Neural progenitor cell (in vitro differentiated cells): ENCODE measurements at regions not wholly inside any gene's neighbourhood (a gene's known extent, or its start where the extent isn't known, plus 50 kb on each side); places are given as distances from the start of the nearest gene placed in this dataset.

Source experiments
- DNase-seq: peaks from one replicate; pipeline ENCODE4 v3.0.0-alpha.2; 2016; ENCODE audit warnings: low spot score
- H2AFZ ChIP-seq: fragments of 200-600 bp; sonication (generic); replicated peaks from 2 replicates; pipeline ENCODE4 v1.6.1; 2016; ENCODE audit warnings: antibody characterized with exemption
- H3F3A ChIP-seq: fragments of 200-600 bp; sonication (generic); 2 replicates; pipeline ENCODE4 v1.6.1; 2016; ENCODE audit warnings: antibody characterized with exemption, low read depth
- H3K27ac ChIP-seq: fragments of 200-600 bp; sonication (generic); 2 replicates; pipeline ENCODE4 v1.5.1; 2016; ENCODE audit warnings: mild to moderate bottlenecking
- H3K27me3 ChIP-seq: fragments of 200-600 bp; sonication (generic); 2 replicates; pipeline ENCODE4 v1.6.1; 2016; ENCODE audit warnings: mild to moderate bottlenecking, moderate library complexity
- H3K36me3 ChIP-seq: fragments of 200-600 bp; sonication (generic); 2 replicates; pipeline ENCODE4 v1.5.1; 2016
- H3K4me1 ChIP-seq: fragments of 200-600 bp; sonication (generic); 2 replicates; pipeline ENCODE4 v1.6.1; 2016; ENCODE audit warnings: mixed run types
- H3K4me2 ChIP-seq: fragments of 200-600 bp; sonication (generic); 2 replicates; pipeline ENCODE4 v1.6.1; 2016
- H3K4me3 ChIP-seq: fragments of 200-600 bp; sonication (generic); 2 replicates; pipeline ENCODE4 v1.5.1; 2016
- H3K79me2 ChIP-seq: fragments of 200-600 bp; sonication (generic); 2 replicates; pipeline ENCODE4 v1.6.1; 2016; ENCODE audit warnings: low read depth
- H3K9ac ChIP-seq: fragments of 200-600 bp; sonication (generic); 2 replicates; pipeline ENCODE4 v1.6.1; 2016
- H3K9me3 ChIP-seq: fragments of 200-600 bp; sonication (generic); 2 replicates; pipeline ENCODE4 v1.5.1; 2016; ENCODE audit warnings: low read depth
- H4K20me1 ChIP-seq: fragments of 200-600 bp; sonication (generic); 2 replicates; pipeline ENCODE4 v1.6.1; 2016; ENCODE audit warnings: low read depth
- H3K27ac Mint-ChIP-seq: 3 replicates; pipeline ENCODE4 v1.8.0; 2021; ENCODE audit warnings: mixed read lengths
- H3K27me3 Mint-ChIP-seq: 2 replicates; pipeline ENCODE4 v1.8.0; 2022; ENCODE audit warnings: low read depth, mild to moderate bottlenecking, inconsistent platforms, moderate library complexity, mixed read lengths; ENCODE audit not compliant: insufficient read depth
- H3K36me3 Mint-ChIP-seq: 3 replicates; pipeline ENCODE4 v1.8.0; 2021; ENCODE audit warnings: mixed read lengths
- H3K4me1 Mint-ChIP-seq: 3 replicates; pipeline ENCODE4 v1.8.0; 2021; ENCODE audit warnings: mixed read lengths
- H3K4me3 Mint-ChIP-seq: 3 replicates; pipeline ENCODE4 v1.8.0; 2021; ENCODE audit warnings: mild to moderate bottlenecking, moderate library complexity, mixed read lengths
- H3K9me3 Mint-ChIP-seq: 3 replicates; pipeline ENCODE4 v1.8.0; 2020; ENCODE audit warnings: mixed read lengths
- EZH2 ChIP-seq: fragments of 200-600 bp; sonication (generic); IDR thresholded peaks from 2 replicates; pipeline ENCODE4 v1.6.1; 2017; ENCODE audit warnings: antibody characterized with exemption, mild to moderate bottlenecking, moderate library complexity
- EZH2phosphoT487 ChIP-seq: fragments of 200-600 bp; sonication (generic); IDR thresholded peaks from 2 replicates; pipeline ENCODE4 v1.6.1; 2017; ENCODE audit warnings: antibody characterized with exemption
- TF ChIP-seq, protein P1 (sequence below): fragments of 200-600 bp; sonication (generic); IDR thresholded peaks from 2 replicates; pipeline ENCODE4 v1.5.1; 2017; ENCODE audit warnings: antibody characterized with exemption, mild to moderate bottlenecking

DNA sequence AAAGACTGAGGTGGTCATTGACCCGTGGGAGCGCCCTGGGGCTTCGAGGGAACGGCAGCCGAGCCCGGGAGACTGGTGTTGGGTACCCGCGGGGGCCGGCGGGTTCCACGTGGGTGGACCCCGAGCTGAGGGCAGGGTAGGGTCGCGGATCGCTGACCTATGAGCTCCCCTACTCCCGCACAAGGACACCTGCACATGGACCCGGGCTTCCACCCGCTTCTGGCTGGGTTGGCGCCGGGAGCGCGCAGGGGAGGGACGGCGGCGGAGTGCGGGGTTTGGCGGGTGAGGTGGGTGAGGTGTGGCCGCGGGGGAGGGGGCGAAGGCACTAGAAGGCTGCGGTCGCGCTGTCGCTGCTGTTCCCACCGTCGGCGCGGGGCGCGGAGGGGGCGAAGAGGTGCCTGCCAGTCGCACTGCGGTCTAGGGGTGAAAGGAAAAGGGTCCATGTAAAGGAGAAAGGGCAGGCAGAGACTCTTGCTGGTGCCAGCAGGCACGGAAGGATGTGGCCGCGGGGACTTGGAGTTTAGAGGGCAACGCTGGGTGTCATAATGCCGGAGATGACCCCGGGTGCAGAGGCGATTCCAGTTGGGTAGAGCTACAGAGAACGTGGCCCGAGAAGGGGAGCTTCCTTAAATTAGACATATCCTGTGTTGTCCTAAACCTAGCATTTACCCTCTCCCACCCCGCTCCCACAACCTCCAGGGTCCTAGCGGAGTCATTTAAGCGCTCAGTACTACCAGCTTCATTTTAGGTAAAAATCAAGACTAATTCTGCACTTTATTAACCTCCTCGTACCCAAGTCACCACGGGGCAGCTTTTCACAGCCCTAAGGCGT is 245.9 kb upstream of the TOPAZ1 start:
- Mint-ChIP-seq H3K4me1 (peaks cover 38% of the 10 kb centered on the region), H3K36me3 (no peaks in the 10 kb centered on the region), H3K27ac (no peak overlapping the region), H3K4me3 (peak overlapping the region; percentile 88), H3K27me3 (peaks cover 71% of the 10 kb centered on the region), H3K9me3 (peaks cover 29% of the 10 kb centered on the region)
- Histone ChIP-seq H3K36me3 (no peaks in the 10 kb centered on the region), H3K27me3 (peaks cover 98% of the 10 kb centered on the region), H3K4me3 (peak overlapping the region; percentile 57), H3K27ac (no peak overlapping the region), H3K79me2 (no peaks in the 10 kb centered on the region), H3K4me1 (peaks cover 19% of the 10 kb centered on the region), H3K4me2 (peak overlapping the region; percentile 98), H3K9me3 (no peaks in the 10 kb centered on the region), H2AFZ (peak overlapping the region; percentile 95), H3K9ac (no peak overlapping the region), H4K20me1 (peaks cover 21% of the 10 kb centered on the region), H3F3A (peaks cover 32% of the 10 kb centered on the region)
- TF ChIP-seq EZH2phosphoT487 (peak; percentile 43), EZH2 (peak; percentile 34)
- TF ChIP-seq, protein P1, sequence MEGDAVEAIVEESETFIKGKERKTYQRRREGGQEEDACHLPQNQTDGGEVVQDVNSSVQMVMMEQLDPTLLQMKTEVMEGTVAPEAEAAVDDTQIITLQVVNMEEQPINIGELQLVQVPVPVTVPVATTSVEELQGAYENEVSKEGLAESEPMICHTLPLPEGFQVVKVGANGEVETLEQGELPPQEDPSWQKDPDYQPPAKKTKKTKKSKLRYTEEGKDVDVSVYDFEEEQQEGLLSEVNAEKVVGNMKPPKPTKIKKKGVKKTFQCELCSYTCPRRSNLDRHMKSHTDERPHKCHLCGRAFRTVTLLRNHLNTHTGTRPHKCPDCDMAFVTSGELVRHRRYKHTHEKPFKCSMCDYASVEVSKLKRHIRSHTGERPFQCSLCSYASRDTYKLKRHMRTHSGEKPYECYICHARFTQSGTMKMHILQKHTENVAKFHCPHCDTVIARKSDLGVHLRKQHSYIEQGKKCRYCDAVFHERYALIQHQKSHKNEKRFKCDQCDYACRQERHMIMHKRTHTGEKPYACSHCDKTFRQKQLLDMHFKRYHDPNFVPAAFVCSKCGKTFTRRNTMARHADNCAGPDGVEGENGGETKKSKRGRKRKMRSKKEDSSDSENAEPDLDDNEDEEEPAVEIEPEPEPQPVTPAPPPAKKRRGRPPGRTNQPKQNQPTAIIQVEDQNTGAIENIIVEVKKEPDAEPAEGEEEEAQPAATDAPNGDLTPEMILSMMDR, result no peak
- DNase-seq, result peak; percentile 39

DNA sequence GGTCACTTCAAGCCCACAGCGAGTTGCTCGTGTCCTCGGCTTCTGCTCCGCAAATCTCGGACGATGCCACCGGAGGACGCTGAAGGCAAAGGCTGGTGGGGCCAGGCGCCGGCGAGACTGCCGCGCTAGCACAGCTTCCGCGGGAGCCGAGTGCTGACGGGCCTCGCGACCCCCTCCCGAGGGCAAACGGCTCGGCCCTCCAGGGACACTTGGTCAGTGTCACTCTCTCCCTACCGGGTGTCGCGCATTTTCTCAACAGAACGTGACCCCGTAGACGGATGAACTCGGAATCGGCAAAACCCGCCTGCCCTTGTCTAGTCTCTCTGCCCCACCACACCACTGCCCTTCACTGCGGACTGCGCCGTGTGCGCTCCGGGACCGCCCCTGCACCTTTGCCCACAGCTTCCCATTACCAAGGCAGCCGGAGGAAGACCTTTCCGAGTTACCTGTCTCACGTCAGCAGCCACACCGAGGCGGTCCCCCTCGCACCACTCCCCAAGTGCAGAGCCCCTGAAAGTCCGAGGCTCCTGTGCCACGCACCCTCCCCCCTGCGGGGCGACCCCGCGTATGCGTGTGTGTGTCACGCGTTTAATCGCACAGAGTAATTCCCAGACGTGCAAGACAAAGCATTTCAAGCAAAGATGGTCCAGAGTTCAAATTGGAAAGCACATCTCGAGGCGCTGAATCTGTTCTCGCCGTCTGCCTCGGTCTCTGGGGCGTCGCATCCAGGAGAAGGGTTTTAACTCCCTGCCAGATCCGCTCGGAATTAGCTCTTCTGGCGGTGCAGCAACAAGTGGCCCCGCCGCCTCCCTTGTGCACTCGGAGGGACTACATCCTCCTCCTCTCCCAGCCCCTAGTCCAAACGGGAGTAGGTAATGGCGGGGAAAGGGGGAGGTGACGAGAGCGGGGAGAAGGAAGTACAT is 245.0 kb upstream of the TOPAZ1 start:
- Mint-ChIP-seq H3K27me3 (peaks cover 76% of the 10 kb centered on the region), H3K4me3 (peak overlapping the region; percentile 88), H3K9me3 (peaks cover 25% of the 10 kb centered on the region), H3K4me1 (peaks cover 38% of the 10 kb centered on the region), H3K36me3 (no peaks in the 10 kb centered on the region), H3K27ac (no peak overlapping the region)
- Histone ChIP-seq H3K27me3 (peaks cover 100% of the 10 kb centered on the region), H4K20me1 (peaks cover 21% of the 10 kb centered on the region), H3K36me3 (no peaks in the 10 kb centered on the region), H3K4me1 (peaks cover 19% of the 10 kb centered on the region), H3K79me2 (no peaks in the 10 kb centered on the region), H3K4me2 (peak overlapping the region; percentile 98), H3F3A (peaks cover 32% of the 10 kb centered on the region), H3K9ac (no peak overlapping the region), H3K9me3 (no peaks in the 10 kb centered on the region), H3K27ac (no peak overlapping the region), H2AFZ (peak overlapping the region; percentile 95), H3K4me3 (peak overlapping the region; percentile 57)
- TF ChIP-seq EZH2 (peak; percentile 67), EZH2phosphoT487 (peak; percentile 82)
- TF ChIP-seq, protein P1, result peak; percentile 40
- peak; percentile 81 for DNase-seq

GRCh38 chr3:43997316-43997715 is 244.4 kb upstream of the TOPAZ1 start:
- Histone ChIP-seq H3K4me1 (peaks cover 19% of the 10 kb centered on the region), H3K79me2 (no peaks in the 10 kb centered on the region), H3K4me2 (peak overlapping the region; percentile 98), H3K36me3 (no peaks in the 10 kb centered on the region), H3F3A (peaks cover 32% of the 10 kb centered on the region), H4K20me1 (peaks cover 21% of the 10 kb centered on the region), H3K27ac (no peak overlapping the region), H3K27me3 (peaks cover 100% of the 10 kb centered on the region), H2AFZ (no peak overlapping the region), H3K4me3 (peak overlapping the region; percentile 58), H3K9me3 (no peaks in the 10 kb centered on the region), H3K9ac (no peak overlapping the region)
- H3K4me1 Mint-ChIP-seq, result peaks cover 38% of the 10 kb centered on the region
- H3K4me3 Mint-ChIP-seq, result peak overlapping the region; percentile 88
- TF ChIP-seq EZH2phosphoT487 (no peak), EZH2 (no peak)
- TF ChIP-seq, protein P1, result no peak
- no peaks in the 10 kb centered on the region for H3K36me3 Mint-ChIP-seq
- H3K9me3 Mint-ChIP-seq, result peaks cover 19% of the 10 kb centered on the region
- H3K27ac Mint-ChIP-seq, result no peak overlapping the region
- DNase-seq, result no peak
- peaks cover 74% of the 10 kb centered on the region for H3K27me3 Mint-ChIP-seq
